ENCODE measurements at regions not wholly inside any gene's neighbourhood (a gene's known extent, or its start where the extent isn't known, plus 50 kb on each side); places are given as distances from the start of the nearest gene placed in this dataset.
"Not testable (repeated sequence)": the region's sequence is repeated elsewhere in the genome, so short reads cannot be mapped to it uniquely, and the experiment has no call there.

- under 1% methylated on average over 66 of the region's 81 CpGs for WGBS (ENCODE audit: insufficient coverage)
- H3K36me3 ChIP-seq (replicated peaks in 1 of 2; ENCODE audit: control insufficient read depth in 1 of 2, insufficient read depth in 2 of 2, low read length in 2 of 2); intact Hi-C loops (cut with micrococcal nuclease); H3K9me3 ChIP-seq (replicated peaks in 1 of 2; ENCODE audit: control insufficient read depth in 1 of 2, insufficient read depth in 1 of 2, low read length in 2 of 2); H3K27ac ChIP-seq (ENCODE audit: low read depth in 1 of 2, low read length in 2 of 2); H4K20me1 ChIP-seq (ENCODE audit: insufficient read depth, low read length); H3K9me3 Mint-ChIP-seq; H3K36me3 Mint-ChIP-seq; H3K27me3 ChIP-seq (ENCODE audit: control insufficient read depth in 2 of 2, insufficient read depth in 2 of 2, low read length in 2 of 2): not testable (repeated sequence)
- H3K9ac ChIP-seq (ENCODE audit: insufficient read depth, low read length, poor library complexity, severe bottlenecking) = peak overlapping the region; percentile 49
- Mint-ChIP-seq H3K4me1 (peaks cover 57% of the 10 kb centered on the region), H3K27ac (peak overlapping the region in 1 of 7 donors; percentile 50), H3K27me3 (ENCODE audit: low read depth in 3 of 3) (peaks cover 14 to 20% (median 17%) of the 10 kb centered on the region in 3 donors), H3K4me3 (peak overlapping the region; percentile 84 to 89)
- peak in 1 of 3 donors; percentile 9 for DNase-seq
- H2AFZ ChIP-seq (ENCODE audit: insufficient read depth, low read depth, low read length, poor library complexity, severe bottlenecking) = peak overlapping the region; percentile 53
- peak overlapping the region; percentile 65 for H3K4me2 ChIP-seq (replicated peaks; ENCODE audit: extremely low read depth, low read length, poor library complexity, severe bottlenecking)
- peaks cover 47 to 58% of the 10 kb centered on the region in 2 donors for H3K4me1 ChIP-seq (ENCODE audit: control insufficient read depth in 1 of 2, insufficient read depth in 2 of 2, low read length in 2 of 2)
- peak overlapping the region; percentile 41 to 73 (median 49) for H3K4me3 ChIP-seq (replicated peaks in 1 of 3; ENCODE audit: low read depth in 2 of 3, low read length in 3 of 3)
- peaks cover 52% of the 10 kb centered on the region for H3K79me2 ChIP-seq (ENCODE audit: insufficient read depth, low read length)
Measured at GRCh38 chr17:30709561-30710275, 114.8 kb downstream of the CRLF3 start.

GRCh38 chr17:30709096-30709495, 115.4 kb downstream of the CRLF3 start:
- peaks cover 57% of the 10 kb centered on the region for H3K4me1 Mint-ChIP-seq
- peaks cover 14 to 20% (median 17%) of the 10 kb centered on the region in 3 donors for H3K27me3 Mint-ChIP-seq (ENCODE audit: low read depth in 3 of 3)
- WGBS (ENCODE audit: insufficient coverage) = under 1% methylated on average over 48 of the region's 64 CpGs
- H3K27ac ChIP-seq (ENCODE audit: low read depth in 1 of 2, low read length in 2 of 2); H3K27me3 ChIP-seq (ENCODE audit: control insufficient read depth in 2 of 2, insufficient read depth in 2 of 2, low read length in 2 of 2); H3K4me3 Mint-ChIP-seq; H3K36me3 ChIP-seq (replicated peaks in 1 of 2; ENCODE audit: control insufficient read depth in 1 of 2, insufficient read depth in 2 of 2, low read length in 2 of 2); DNase-seq; H3K36me3 Mint-ChIP-seq; H4K20me1 ChIP-seq (ENCODE audit: insufficient read depth, low read length); H3K9me3 Mint-ChIP-seq; intact Hi-C loops (cut with micrococcal nuclease); H3K9me3 ChIP-seq (replicated peaks in 1 of 2; ENCODE audit: control insufficient read depth in 1 of 2, insufficient read depth in 1 of 2, low read length in 2 of 2); H2AFZ ChIP-seq (ENCODE audit: insufficient read depth, low read depth, low read length, poor library complexity, severe bottlenecking); H3K27ac Mint-ChIP-seq: not testable (repeated sequence)
- H3K4me1 ChIP-seq (ENCODE audit: control insufficient read depth in 1 of 2, insufficient read depth in 2 of 2, low read length in 2 of 2) = peaks cover 47 to 58% of the 10 kb centered on the region in 2 donors
- peak overlapping the region; percentile 49 for H3K9ac ChIP-seq (ENCODE audit: insufficient read depth, low read length, poor library complexity, severe bottlenecking)
- H3K4me2 ChIP-seq (replicated peaks; ENCODE audit: extremely low read depth, low read length, poor library complexity, severe bottlenecking) = peak overlapping the region; percentile 81
- peaks cover 46% of the 10 kb centered on the region for H3K79me2 ChIP-seq (ENCODE audit: insufficient read depth, low read length)
- H3K4me3 ChIP-seq (replicated peaks in 1 of 3; ENCODE audit: low read depth in 2 of 3, low read length in 3 of 3) = peak overlapping the region; percentile 41 to 81 (median 58)

GRCh38 chr17:30708241-30709078, 116.0 kb downstream of the CRLF3 start:
- H4K20me1 ChIP-seq (ENCODE audit: insufficient read depth, low read length); H3K9me3 Mint-ChIP-seq; intact Hi-C loops (cut with micrococcal nuclease); H3K36me3 ChIP-seq (replicated peaks in 1 of 2; ENCODE audit: control insufficient read depth in 1 of 2, insufficient read depth in 2 of 2, low read length in 2 of 2); H3K36me3 Mint-ChIP-seq; H3K9me3 ChIP-seq (replicated peaks in 1 of 2; ENCODE audit: control insufficient read depth in 1 of 2, insufficient read depth in 1 of 2, low read length in 2 of 2); H3K27me3 ChIP-seq (ENCODE audit: control insufficient read depth in 2 of 2, insufficient read depth in 2 of 2, low read length in 2 of 2): not testable (repeated sequence)
- peaks cover 40% of the 10 kb centered on the region for H3K79me2 ChIP-seq (ENCODE audit: insufficient read depth, low read length)
- Mint-ChIP-seq H3K4me3 (peak overlapping the region; percentile 97 to 100), H3K27me3 (ENCODE audit: low read depth in 3 of 3) (peaks cover 15 to 20% (median 17%) of the 10 kb centered on the region in 3 donors), H3K27ac (peak overlapping the region in 6 of 7 donors; percentile 80 to 92 (median 88)), H3K4me1 (peaks cover 57% of the 10 kb centered on the region)
- peak overlapping the region; percentile 81 for H3K4me2 ChIP-seq (replicated peaks; ENCODE audit: extremely low read depth, low read length, poor library complexity, severe bottlenecking)
- peak; percentile 48 to 58 (median 48) for DNase-seq
- peak overlapping the region; percentile 97 for H2AFZ ChIP-seq (ENCODE audit: insufficient read depth, low read depth, low read length, poor library complexity, severe bottlenecking)
- peak overlapping the region; percentile 20 to 25 for H3K27ac ChIP-seq (ENCODE audit: low read depth in 1 of 2, low read length in 2 of 2)
- WGBS (ENCODE audit: insufficient coverage) = under 1% methylated on average over 48 of the region's 75 CpGs
- H3K4me3 ChIP-seq (replicated peaks in 1 of 3; ENCODE audit: low read depth in 2 of 3, low read length in 3 of 3) = peak overlapping the region; percentile 58 to 81 (median 74)
- peaks cover 47 to 58% of the 10 kb centered on the region in 2 donors for H3K4me1 ChIP-seq (ENCODE audit: control insufficient read depth in 1 of 2, insufficient read depth in 2 of 2, low read length in 2 of 2)
- peak overlapping the region; percentile 54 for H3K9ac ChIP-seq (ENCODE audit: insufficient read depth, low read length, poor library complexity, severe bottlenecking)

- Histone ChIP-seq H3K4me1 (ENCODE audit: control insufficient read depth in 1 of 2, insufficient read depth in 2 of 2, low read length in 2 of 2) (peaks cover 47 to 58% of the 10 kb centered on the region in 2 donors), H3K4me2 (replicated peaks; ENCODE audit: extremely low read depth, low read length, poor library complexity, severe bottlenecking) (peak overlapping the region; percentile 81), H3K4me3 (replicated peaks in 1 of 3; ENCODE audit: low read depth in 2 of 3, low read length in 3 of 3) (peak overlapping the region; percentile 58 to 81 (median 74)), H2AFZ (ENCODE audit: insufficient read depth, low read depth, low read length, poor library complexity, severe bottlenecking) (peak overlapping the region; percentile 97), H3K9ac (ENCODE audit: insufficient read depth, low read length, poor library complexity, severe bottlenecking) (peak overlapping the region; percentile 54), H3K79me2 (ENCODE audit: insufficient read depth, low read length) (peaks cover 34% of the 10 kb centered on the region)
- H4K20me1 ChIP-seq (ENCODE audit: insufficient read depth, low read length); H3K36me3 Mint-ChIP-seq; H3K27me3 ChIP-seq (ENCODE audit: control insufficient read depth in 2 of 2, insufficient read depth in 2 of 2, low read length in 2 of 2); H3K9me3 Mint-ChIP-seq; DNase-seq; H3K27ac ChIP-seq (ENCODE audit: low read depth in 1 of 2, low read length in 2 of 2); intact Hi-C loops (cut with micrococcal nuclease); H3K36me3 ChIP-seq (replicated peaks in 1 of 2; ENCODE audit: control insufficient read depth in 1 of 2, insufficient read depth in 2 of 2, low read length in 2 of 2); H3K9me3 ChIP-seq (replicated peaks in 1 of 2; ENCODE audit: control insufficient read depth in 1 of 2, insufficient read depth in 1 of 2, low read length in 2 of 2): not testable (repeated sequence)
- Mint-ChIP-seq H3K4me3 (peak overlapping the region; percentile 97 to 100), H3K4me1 (peaks cover 57% of the 10 kb centered on the region), H3K27ac (peak overlapping the region; percentile 64 to 92 (median 87)), H3K27me3 (ENCODE audit: low read depth in 3 of 3) (peaks cover 15 to 20% (median 17%) of the 10 kb centered on the region in 3 donors)
- 0% methylated on average over 11 of the region's 18 CpGs for WGBS (ENCODE audit: insufficient coverage)
Measured at GRCh38 chr17:30707724-30708240, 116.7 kb downstream of the CRLF3 start.
